HUES64 (cell line): ENCODE measurements at regions not wholly inside any gene's neighbourhood (a gene's known extent, or its start where the extent isn't known, plus 50 kb on each side); places are given as distances from the start of the nearest gene placed in this dataset.
"Not testable (repeated sequence)": the region's sequence is repeated elsewhere in the genome, so short reads cannot be mapped to it uniquely, and the experiment has no call there.

Experiments
- H3K27ac ChIP-seq: 2 replicates; pipeline ENCODE4 v1.7.0; 2013; ENCODE audit warnings: low read depth, low read length, inconsistent platforms
- H3K27me3 ChIP-seq: 2 replicates; pipeline ENCODE4 v1.6.1; 2013; ENCODE audit warnings: mild to moderate bottlenecking, low read length; ENCODE audit not compliant: insufficient read depth
- H3K36me3 ChIP-seq: 2 replicates; pipeline ENCODE4 v1.6.1; 2013; ENCODE audit warnings: mild to moderate bottlenecking, low read length; ENCODE audit not compliant: insufficient read depth
- H3K4me1 ChIP-seq: 2 replicates; pipeline ENCODE4 v1.6.1; 2013; ENCODE audit warnings: mild to moderate bottlenecking, low read length, moderate library complexity; ENCODE audit not compliant: insufficient read depth
- H3K4me3 ChIP-seq: 2 replicates; pipeline ENCODE4 v1.5.1; 2013; ENCODE audit warnings: mild to moderate bottlenecking, low read length, moderate library complexity
- H3K9ac ChIP-seq: 2 replicates; pipeline ENCODE4 v1.6.1; 2013; ENCODE audit warnings: mild to moderate bottlenecking, low read depth, low read length
- H3K9me3 ChIP-seq: 2 replicates; pipeline ENCODE4 v1.6.1; 2013; ENCODE audit warnings: low read depth, low read length; ENCODE audit not compliant: insufficient read depth
- WGBS: fragments of 150-250, 120-280 bp; methylation state at CpG from one replicate; pipeline ENCODE4 v1.1.7; 2013; ENCODE audit warnings: missing lambda C conversion rate; 5-methylcytosine and 5-hydroxymethylcytosine counted together

- Histone ChIP-seq H3K36me3 (no peaks in the 10 kb centered on the region), H3K9me3 (no peaks in the 10 kb centered on the region), H3K9ac (no peak overlapping the region), H3K27me3 (no peaks in the 10 kb centered on the region), H3K4me3 (no peak overlapping the region), H3K4me1 (no peaks in the 10 kb centered on the region), H3K27ac (no peak overlapping the region)
- WGBS: 95% methylated on average over 4 of the region's 5 CpGs
Measured at GRCh38 chr3:56955492-56956111, 104.9 kb upstream of the SPATA12 start.

GRCh38 chr3:56954125-56954524 lies 106.3 kb upstream of the SPATA12 start:
- Histone ChIP-seq H3K4me3 (no peak overlapping the region), H3K9ac (no peak overlapping the region), H3K36me3 (no peaks in the 10 kb centered on the region), H3K9me3 (no peaks in the 10 kb centered on the region), H3K4me1 (no peaks in the 10 kb centered on the region), H3K27ac (no peak overlapping the region), H3K27me3 (no peaks in the 10 kb centered on the region)
- 89% methylated on average over 1 of the region's 1 CpG for WGBS

GRCh38 chr3:56952846-56953245 lies 107.6 kb upstream of the SPATA12 start:
- 88% methylated on average over 4 of the region's 4 CpGs for WGBS
- Histone ChIP-seq H3K27ac (no peak overlapping the region), H3K9me3 (no peaks in the 10 kb centered on the region), H3K4me3 (no peak overlapping the region), H3K27me3 (no peaks in the 10 kb centered on the region), H3K36me3 (no peaks in the 10 kb centered on the region), H3K4me1 (no peaks in the 10 kb centered on the region), H3K9ac (no peak overlapping the region)

GRCh38 chr3:56952061-56952460 lies 108.4 kb upstream of the SPATA12 start:
- Histone ChIP-seq H3K4me3 (no peak overlapping the region), H3K9me3 (no peaks in the 10 kb centered on the region), H3K9ac (no peak overlapping the region), H3K27me3 (no peaks in the 10 kb centered on the region), H3K36me3 (no peaks in the 10 kb centered on the region), H3K27ac (no peak overlapping the region), H3K4me1 (no peaks in the 10 kb centered on the region)
- WGBS: 86% methylated on average over 1 of the region's 1 CpG

- H3K4me1 ChIP-seq: no peaks in the 10 kb centered on the region
- no peaks in the 10 kb centered on the region for H3K36me3 ChIP-seq
- H3K9ac ChIP-seq: no peak overlapping the region
- no peak overlapping the region for H3K4me3 ChIP-seq
- H3K27ac ChIP-seq: no peak overlapping the region
- no peaks in the 10 kb centered on the region for H3K9me3 ChIP-seq
- WGBS: no CpG with 5 or more reads among the region's 1 CpG
- no peaks in the 10 kb centered on the region for H3K27me3 ChIP-seq
Measured at GRCh38 chr3:56951366-56951765, 109.1 kb upstream of the SPATA12 start.

- H3K27ac ChIP-seq, H3K4me1 ChIP-seq, H3K9me3 ChIP-seq, H3K9ac ChIP-seq, H3K27me3 ChIP-seq, H3K4me3 ChIP-seq, H3K36me3 ChIP-seq: not testable (repeated sequence)
- WGBS: 87% methylated on average over 5 of the region's 5 CpGs
Measured at GRCh38 chr3:56945378-56945777, 115.1 kb upstream of the SPATA12 start.

GRCh38 chr3:56942523-56942922 lies 117.9 kb upstream of the SPATA12 start:
- Histone ChIP-seq H3K9me3 (peaks cover 6% of the 10 kb centered on the region), H3K9ac (no peak overlapping the region), H3K4me3 (no peak overlapping the region), H3K4me1 (no peaks in the 10 kb centered on the region), H3K36me3 (no peaks in the 10 kb centered on the region), H3K27me3 (no peaks in the 10 kb centered on the region), H3K27ac (no peak overlapping the region)
- WGBS: 79% methylated on average over 1 of the region's 2 CpGs

- Histone ChIP-seq H3K4me1 (no peaks in the 10 kb centered on the region), H3K4me3 (no peak overlapping the region), H3K27me3 (no peaks in the 10 kb centered on the region), H3K27ac (no peak overlapping the region), H3K36me3 (no peaks in the 10 kb centered on the region), H3K9ac (no peak overlapping the region), H3K9me3 (peaks cover 6% of the 10 kb centered on the region)
- 93% methylated on average over 4 of the region's 4 CpGs for WGBS
Measured at GRCh38 chr3:56940976-56941375, 119.5 kb upstream of the SPATA12 start.

- 93% methylated on average over 4 of the region's 4 CpGs for WGBS
- H3K36me3 ChIP-seq: no peaks in the 10 kb centered on the region
- no peaks in the 10 kb centered on the region for H3K27me3 ChIP-seq
- no peak overlapping the region for H3K27ac ChIP-seq
- H3K9ac ChIP-seq: no peak overlapping the region
- H3K4me3 ChIP-seq: no peak overlapping the region
- peaks cover 6% of the 10 kb centered on the region for H3K9me3 ChIP-seq
- no peaks in the 10 kb centered on the region for H3K4me1 ChIP-seq
Measured at GRCh38 chr3:56940321-56940720, 120.1 kb upstream of the SPATA12 start.

GRCh38 chr3:56939834-56940233 lies 120.6 kb upstream of the SPATA12 start:
- no peaks in the 10 kb centered on the region for H3K36me3 ChIP-seq
- WGBS: 85% methylated on average over 1 of the region's 1 CpG
- H3K9me3 ChIP-seq: peaks cover 2% of the 10 kb centered on the region
- H3K9ac ChIP-seq: no peak overlapping the region
- H3K27ac ChIP-seq: no peak overlapping the region
- H3K4me3 ChIP-seq: no peak overlapping the region
- no peaks in the 10 kb centered on the region for H3K27me3 ChIP-seq
- H3K4me1 ChIP-seq: no peaks in the 10 kb centered on the region

GRCh38 chr3:56938530-56938929 lies 121.9 kb upstream of the SPATA12 start:
- Histone ChIP-seq H3K9ac (no peak overlapping the region), H3K4me1 (no peaks in the 10 kb centered on the region)
- 94% methylated on average over 8 of the region's 8 CpGs for WGBS

GRCh38 chr3:56937580-56937979 lies 122.9 kb upstream of the SPATA12 start:
- H3K4me1 ChIP-seq: no peaks in the 10 kb centered on the region
- H3K27ac ChIP-seq: no peak overlapping the region
- H3K4me3 ChIP-seq: no peak overlapping the region
- H3K9me3 ChIP-seq: no peaks in the 10 kb centered on the region
- no peaks in the 10 kb centered on the region for H3K36me3 ChIP-seq
- H3K27me3 ChIP-seq: no peaks in the 10 kb centered on the region
- no peak overlapping the region for H3K9ac ChIP-seq

More at GRCh38 chr3:56938530-56938929, 121.9 kb upstream of the SPATA12 start:
- H3K36me3 ChIP-seq: no peaks in the 10 kb centered on the region
- H3K27me3 ChIP-seq: no peaks in the 10 kb centered on the region
- H3K4me3 ChIP-seq: no peak overlapping the region
- H3K9me3 ChIP-seq: no peaks in the 10 kb centered on the region
- H3K27ac ChIP-seq: no peak overlapping the region
